ENCODE measurements at regions not wholly inside any gene's neighbourhood (a gene's known extent, or its start where the extent isn't known, plus 50 kb on each side); places are given as distances from the start of the nearest gene placed in this dataset.

DNA sequence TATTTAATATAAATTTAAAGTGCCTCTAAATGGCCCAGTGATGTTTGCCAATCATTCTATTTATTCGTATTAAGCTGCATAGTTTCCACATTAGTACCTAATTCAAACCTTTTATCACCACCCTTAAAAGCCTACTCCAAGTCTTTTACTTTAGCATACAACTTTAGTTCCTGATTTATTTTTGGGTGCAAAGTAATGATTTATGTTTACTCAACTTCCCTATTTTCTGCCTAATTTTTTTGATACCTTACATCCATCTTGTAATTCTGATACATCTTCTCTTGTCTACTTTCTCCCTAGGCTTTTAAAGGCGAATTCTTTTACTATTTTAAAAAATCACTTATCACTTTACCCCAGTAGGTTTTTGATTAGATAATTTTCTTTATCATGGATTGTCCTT is 2651.1 kb upstream of the PCDH20 start:
- POLR2A ChIA-PET = no interaction called here
- CTCF ChIA-PET = no interaction called here
- Histone ChIP-seq H3K27ac (ENCODE audit: low read depth, low read length) (no peak overlapping the region), H3K27me3 (ENCODE audit: control insufficient read depth, insufficient read depth, low read length) (no peaks in the 10 kb centered on the region), H3K9me3 (ENCODE audit: control insufficient read depth, insufficient read depth, low read length) (no peaks in the 10 kb centered on the region), H3K4me3 (ENCODE audit: low read depth, low read length) (no peak overlapping the region)
- TF ChIP-seq, protein P1, sequence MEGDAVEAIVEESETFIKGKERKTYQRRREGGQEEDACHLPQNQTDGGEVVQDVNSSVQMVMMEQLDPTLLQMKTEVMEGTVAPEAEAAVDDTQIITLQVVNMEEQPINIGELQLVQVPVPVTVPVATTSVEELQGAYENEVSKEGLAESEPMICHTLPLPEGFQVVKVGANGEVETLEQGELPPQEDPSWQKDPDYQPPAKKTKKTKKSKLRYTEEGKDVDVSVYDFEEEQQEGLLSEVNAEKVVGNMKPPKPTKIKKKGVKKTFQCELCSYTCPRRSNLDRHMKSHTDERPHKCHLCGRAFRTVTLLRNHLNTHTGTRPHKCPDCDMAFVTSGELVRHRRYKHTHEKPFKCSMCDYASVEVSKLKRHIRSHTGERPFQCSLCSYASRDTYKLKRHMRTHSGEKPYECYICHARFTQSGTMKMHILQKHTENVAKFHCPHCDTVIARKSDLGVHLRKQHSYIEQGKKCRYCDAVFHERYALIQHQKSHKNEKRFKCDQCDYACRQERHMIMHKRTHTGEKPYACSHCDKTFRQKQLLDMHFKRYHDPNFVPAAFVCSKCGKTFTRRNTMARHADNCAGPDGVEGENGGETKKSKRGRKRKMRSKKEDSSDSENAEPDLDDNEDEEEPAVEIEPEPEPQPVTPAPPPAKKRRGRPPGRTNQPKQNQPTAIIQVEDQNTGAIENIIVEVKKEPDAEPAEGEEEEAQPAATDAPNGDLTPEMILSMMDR (IDR thresholded peaks at IDR 0.05; ENCODE audit: low read depth, low read length) = no peak
- DNase-seq (ENCODE audit: low read depth, low spot score) = no peak

DNA sequence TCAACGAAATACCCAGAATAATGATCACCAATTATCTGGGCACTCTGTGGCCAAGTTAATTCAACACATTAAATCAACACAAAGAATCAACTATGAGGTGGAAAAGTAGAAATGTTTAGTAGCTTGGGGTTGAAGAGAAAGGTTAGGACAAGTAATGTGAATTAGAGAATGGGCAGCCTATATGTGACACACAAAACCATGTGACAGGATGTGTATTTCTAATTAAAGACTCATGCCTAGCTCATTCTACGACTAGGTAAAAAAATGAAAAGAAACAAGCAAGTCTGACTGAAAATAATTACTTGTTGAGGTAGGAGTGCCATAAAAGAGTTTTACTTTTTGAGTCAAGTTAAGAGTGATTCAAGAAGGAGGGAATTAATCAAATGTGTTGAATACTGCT is 2646.0 kb upstream of the PCDH20 start:
- TF ChIP-seq, protein P1 (IDR thresholded peaks at IDR 0.05; ENCODE audit: low read depth, low read length) = no peak
- Histone ChIP-seq H3K9me3 (ENCODE audit: control insufficient read depth, insufficient read depth, low read length) (no peaks in the 10 kb centered on the region), H3K27me3 (ENCODE audit: control insufficient read depth, insufficient read depth, low read length) (no peaks in the 10 kb centered on the region), H3K4me3 (ENCODE audit: low read depth, low read length) (no peak overlapping the region), H3K27ac (ENCODE audit: low read depth, low read length) (no peak overlapping the region)
- DNase-seq (ENCODE audit: low read depth, low spot score) = no peak
- ChIA-PET CTCF (no interaction called here), POLR2A (no interaction called here)

GRCh38 chr13:64057372-64058020 is 2641.8 kb upstream of the PCDH20 start:
- ChIA-PET POLR2A (no interaction called here), CTCF (no interaction called here)
- Histone ChIP-seq H3K4me3 (ENCODE audit: low read depth, low read length) (no peak overlapping the region), H3K27me3 (ENCODE audit: control insufficient read depth, insufficient read depth, low read length) (no peaks in the 10 kb centered on the region), H3K27ac (ENCODE audit: low read depth, low read length) (no peak overlapping the region), H3K9me3 (ENCODE audit: control insufficient read depth, insufficient read depth, low read length) (no peaks in the 10 kb centered on the region)
- DNase-seq (ENCODE audit: low read depth, low spot score) = no peak
- TF ChIP-seq, protein P1 (IDR thresholded peaks at IDR 0.05; ENCODE audit: low read depth, low read length) = no peak

DNA sequence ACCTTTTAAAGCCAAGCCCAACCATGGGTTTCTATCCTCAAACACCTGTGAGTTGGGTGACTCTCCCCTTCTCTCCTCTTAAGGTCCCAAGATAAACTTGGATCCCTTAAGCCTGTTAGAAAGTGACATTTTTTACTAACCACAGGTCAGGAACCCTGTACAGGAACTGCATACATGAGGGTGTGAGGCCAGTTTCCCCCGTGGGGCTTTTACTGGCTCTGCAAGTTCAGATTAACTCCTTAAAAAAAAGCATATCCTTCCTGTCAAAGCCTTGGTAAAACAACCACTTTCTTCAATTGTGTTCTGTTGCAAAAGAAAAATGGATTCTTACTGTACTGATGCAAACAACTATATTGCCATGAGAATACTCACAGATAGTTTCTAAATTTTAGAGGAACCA is 2638.7 kb upstream of the PCDH20 start:
- Histone ChIP-seq H3K27me3 (ENCODE audit: control insufficient read depth, insufficient read depth, low read length) (no peaks in the 10 kb centered on the region), H3K4me3 (ENCODE audit: low read depth, low read length) (no peak overlapping the region), H3K27ac (ENCODE audit: low read depth, low read length) (no peak overlapping the region), H3K9me3 (ENCODE audit: control insufficient read depth, insufficient read depth, low read length) (no peaks in the 10 kb centered on the region)
- no peak for DNase-seq (ENCODE audit: low read depth, low spot score)
- ChIA-PET CTCF (no interaction called here), POLR2A (no interaction called here)
- TF ChIP-seq, protein P1 (IDR thresholded peaks at IDR 0.05; ENCODE audit: low read depth, low read length) = no peak

GRCh38 chr13:64052521-64052920 is 2636.9 kb upstream of the PCDH20 start:
- CTCF ChIA-PET = no interaction called here
- H3K27ac ChIP-seq (ENCODE audit: low read depth, low read length) = no peak overlapping the region

More at GRCh38 chr13:64052521-64052920, 2636.9 kb upstream of the PCDH20 start:
- no peaks in the 10 kb centered on the region for H3K9me3 ChIP-seq (ENCODE audit: control insufficient read depth, insufficient read depth, low read length)
- H3K27me3 ChIP-seq (ENCODE audit: control insufficient read depth, insufficient read depth, low read length) = no peaks in the 10 kb centered on the region
- TF ChIP-seq, protein P1 (IDR thresholded peaks at IDR 0.05; ENCODE audit: low read depth, low read length) = no peak
- POLR2A ChIA-PET = no interaction called here
- H3K4me3 ChIP-seq (ENCODE audit: low read depth, low read length) = no peak overlapping the region
- DNase-seq (ENCODE audit: low read depth, low spot score) = no peak

All from AG04450 (cell line).